ENCODE measurements at regions not wholly inside any gene's neighbourhood (a gene's known extent, or its start where the extent isn't known, plus 50 kb on each side); places are given as distances from the start of the nearest gene placed in this dataset.

DNA sequence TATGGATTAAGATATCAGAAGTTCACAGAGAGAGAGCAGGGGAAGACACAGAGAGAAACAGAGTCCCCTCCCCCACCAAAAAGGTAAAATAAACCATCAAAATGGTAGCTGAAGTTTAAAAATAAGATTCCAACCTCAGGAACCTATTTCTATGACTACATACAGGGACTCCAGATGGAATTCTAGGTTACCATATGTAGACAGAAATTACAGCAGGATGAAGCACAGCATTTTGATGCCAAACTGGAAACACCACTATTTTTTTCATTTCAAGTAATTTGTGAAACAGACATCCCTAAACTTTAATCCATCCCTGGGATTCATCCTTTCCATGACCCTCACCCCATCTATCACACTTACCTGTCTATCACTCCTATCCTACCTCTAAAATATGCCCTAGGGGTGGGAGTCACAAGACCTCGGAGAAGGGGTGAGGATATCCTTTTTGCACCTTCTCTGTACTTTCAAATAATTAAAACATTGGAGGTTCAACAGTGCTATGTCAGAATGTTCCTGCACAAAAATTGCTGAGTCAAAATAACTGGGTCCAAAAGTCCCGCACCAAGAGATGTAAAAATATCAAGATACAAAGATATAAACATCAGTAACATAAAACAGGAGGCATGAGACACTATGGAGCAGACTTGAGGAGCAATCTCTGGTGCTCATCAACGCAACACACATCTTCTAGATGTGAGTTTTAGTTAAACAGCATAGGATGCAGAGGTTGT lies 344.5 kb upstream of the RASGEF1B start:
- H3K27me3 ChIP-seq (ENCODE audit: low read depth): no peaks in the 10 kb centered on the region
- H3K36me3 ChIP-seq: no peaks in the 10 kb centered on the region
- H3K4me1 ChIP-seq: no peaks in the 10 kb centered on the region
- no peak for DNase-seq
- no peak overlapping the region for H3K27ac ChIP-seq (replicated peaks)
- H3K9me3 ChIP-seq (replicated peaks): no peaks in the 10 kb centered on the region
- H3K4me3 ChIP-seq: no peak overlapping the region
- intact Hi-C loops (cut with micrococcal nuclease): no loop called here
- TF ChIP-seq, protein P1, sequence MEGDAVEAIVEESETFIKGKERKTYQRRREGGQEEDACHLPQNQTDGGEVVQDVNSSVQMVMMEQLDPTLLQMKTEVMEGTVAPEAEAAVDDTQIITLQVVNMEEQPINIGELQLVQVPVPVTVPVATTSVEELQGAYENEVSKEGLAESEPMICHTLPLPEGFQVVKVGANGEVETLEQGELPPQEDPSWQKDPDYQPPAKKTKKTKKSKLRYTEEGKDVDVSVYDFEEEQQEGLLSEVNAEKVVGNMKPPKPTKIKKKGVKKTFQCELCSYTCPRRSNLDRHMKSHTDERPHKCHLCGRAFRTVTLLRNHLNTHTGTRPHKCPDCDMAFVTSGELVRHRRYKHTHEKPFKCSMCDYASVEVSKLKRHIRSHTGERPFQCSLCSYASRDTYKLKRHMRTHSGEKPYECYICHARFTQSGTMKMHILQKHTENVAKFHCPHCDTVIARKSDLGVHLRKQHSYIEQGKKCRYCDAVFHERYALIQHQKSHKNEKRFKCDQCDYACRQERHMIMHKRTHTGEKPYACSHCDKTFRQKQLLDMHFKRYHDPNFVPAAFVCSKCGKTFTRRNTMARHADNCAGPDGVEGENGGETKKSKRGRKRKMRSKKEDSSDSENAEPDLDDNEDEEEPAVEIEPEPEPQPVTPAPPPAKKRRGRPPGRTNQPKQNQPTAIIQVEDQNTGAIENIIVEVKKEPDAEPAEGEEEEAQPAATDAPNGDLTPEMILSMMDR (IDR thresholded peaks at IDR 0.05; ENCODE audit: borderline replicate concordance): no peak

DNA sequence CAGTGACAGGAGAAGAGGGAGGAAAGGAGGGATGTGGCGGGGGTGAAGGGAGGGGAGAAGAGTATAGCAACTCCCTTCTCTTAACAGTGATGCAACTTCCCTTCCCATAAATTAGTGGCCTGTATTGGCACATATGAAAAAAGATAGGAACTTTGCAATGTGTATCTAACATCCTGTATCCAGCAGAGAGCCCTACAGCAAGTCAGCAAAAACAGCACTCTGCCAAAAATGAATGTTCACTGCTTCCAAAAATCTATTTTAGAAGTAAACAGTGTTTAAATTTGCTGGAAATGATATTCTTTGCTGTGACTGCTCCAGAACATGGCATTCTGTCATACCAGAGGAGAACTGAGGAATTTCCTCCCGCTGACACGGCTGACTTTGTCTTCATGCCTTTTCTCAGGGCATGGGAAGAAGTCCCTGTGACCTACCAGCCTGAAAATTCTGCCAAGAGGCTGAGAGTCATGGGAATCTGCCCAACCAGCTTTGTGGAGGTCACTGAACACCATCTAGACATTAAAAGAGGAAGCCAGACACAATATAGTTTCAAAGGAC lies 343.4 kb upstream of the RASGEF1B start:
- H3K36me3 ChIP-seq: no peaks in the 10 kb centered on the region
- intact Hi-C loops (cut with micrococcal nuclease): no loop called here
- no peaks in the 10 kb centered on the region for H3K9me3 ChIP-seq (replicated peaks)
- H3K27ac ChIP-seq (replicated peaks): no peak overlapping the region
- no peaks in the 10 kb centered on the region for H3K4me1 ChIP-seq
- no peaks in the 10 kb centered on the region for H3K27me3 ChIP-seq (ENCODE audit: low read depth)
- TF ChIP-seq, protein P1 (IDR thresholded peaks at IDR 0.05; ENCODE audit: borderline replicate concordance): no peak
- no peak for DNase-seq
- no peak overlapping the region for H3K4me3 ChIP-seq

DNA sequence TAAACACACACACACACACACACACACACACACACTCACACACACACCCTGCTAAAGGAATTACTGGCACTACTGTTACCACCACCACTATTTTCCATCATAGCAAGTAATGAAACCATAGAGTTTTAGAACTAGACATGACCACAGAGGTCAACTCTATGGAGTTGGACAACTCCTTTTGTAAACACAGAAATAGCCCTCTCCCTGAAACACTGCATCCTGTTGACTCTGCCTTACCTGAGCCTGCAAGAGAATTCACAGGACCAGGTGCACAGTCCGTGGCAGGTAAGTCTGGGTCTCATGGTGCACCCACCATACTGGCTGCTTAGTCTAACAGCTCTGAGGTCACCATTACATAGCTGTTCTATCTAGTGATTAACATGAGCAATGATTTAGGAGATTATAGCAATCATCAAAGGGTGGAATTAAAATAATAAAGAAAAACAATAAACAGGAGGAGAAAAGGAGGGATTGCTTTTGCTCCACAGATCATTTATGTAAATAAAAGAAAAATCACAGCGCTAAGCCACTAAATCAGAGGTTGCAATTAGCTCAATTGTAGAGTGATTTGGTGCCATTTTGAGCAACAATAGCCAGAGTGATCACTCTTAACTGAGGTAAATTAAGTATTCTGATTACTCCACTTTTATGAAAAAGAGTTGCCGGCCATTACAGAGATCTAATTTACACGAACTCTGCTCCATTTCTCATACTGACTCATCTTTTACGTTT lies 340.0 kb upstream of the RASGEF1B start:
- Histone ChIP-seq H3K27ac (replicated peaks) (no peak overlapping the region), H3K4me3 (no peak overlapping the region), H3K9me3 (replicated peaks) (no peaks in the 10 kb centered on the region), H3K27me3 (ENCODE audit: low read depth) (no peaks in the 10 kb centered on the region), H3K4me1 (no peaks in the 10 kb centered on the region), H3K36me3 (no peaks in the 10 kb centered on the region)
- intact Hi-C loops (cut with micrococcal nuclease): no loop called here
- DNase-seq: no peak
- TF ChIP-seq, protein P1 (IDR thresholded peaks at IDR 0.05; ENCODE audit: borderline replicate concordance): no peak

DNA sequence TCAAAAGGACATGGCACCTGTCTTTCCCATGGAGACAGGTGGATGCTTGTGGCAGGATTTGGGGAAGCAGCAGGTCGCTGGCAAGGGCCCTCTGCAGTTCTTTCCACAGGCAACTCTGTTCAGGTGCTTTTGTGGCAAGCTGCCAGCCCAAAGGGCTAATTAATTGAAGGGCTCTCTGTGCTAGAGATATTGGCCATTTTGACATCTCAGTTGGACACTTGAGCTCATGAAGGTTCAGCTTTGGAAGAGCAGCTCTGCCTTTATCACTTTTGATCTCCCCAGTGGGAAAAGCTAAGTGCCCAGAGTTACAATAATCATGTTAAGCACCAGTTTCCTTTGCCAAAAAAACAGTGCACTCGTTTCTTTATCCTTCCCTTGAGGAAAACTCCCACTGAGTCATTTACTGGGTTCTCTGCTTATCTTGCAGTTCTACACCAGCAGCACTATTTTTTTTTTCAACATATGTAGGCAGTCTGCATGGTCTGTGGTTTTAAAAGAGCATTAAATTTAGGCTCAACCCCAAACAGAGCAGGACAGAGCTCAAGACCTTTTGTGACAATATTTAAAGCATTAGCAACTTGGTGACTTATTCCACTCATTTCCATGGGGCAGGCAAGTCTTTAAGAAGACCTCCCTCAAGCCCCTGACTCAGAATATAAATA lies 336.4 kb upstream of the RASGEF1B start:
- no peaks in the 10 kb centered on the region for H3K36me3 ChIP-seq
- no peak overlapping the region for H3K4me3 ChIP-seq
- TF ChIP-seq, protein P1 (IDR thresholded peaks at IDR 0.05; ENCODE audit: borderline replicate concordance): no peak
- H3K27ac ChIP-seq (replicated peaks): no peak overlapping the region
- H3K4me1 ChIP-seq: no peaks in the 10 kb centered on the region
- intact Hi-C loops (cut with micrococcal nuclease): no loop called here
- no peak for DNase-seq
- H3K27me3 ChIP-seq (ENCODE audit: low read depth): no peaks in the 10 kb centered on the region
- no peaks in the 10 kb centered on the region for H3K9me3 ChIP-seq (replicated peaks)

DNA sequence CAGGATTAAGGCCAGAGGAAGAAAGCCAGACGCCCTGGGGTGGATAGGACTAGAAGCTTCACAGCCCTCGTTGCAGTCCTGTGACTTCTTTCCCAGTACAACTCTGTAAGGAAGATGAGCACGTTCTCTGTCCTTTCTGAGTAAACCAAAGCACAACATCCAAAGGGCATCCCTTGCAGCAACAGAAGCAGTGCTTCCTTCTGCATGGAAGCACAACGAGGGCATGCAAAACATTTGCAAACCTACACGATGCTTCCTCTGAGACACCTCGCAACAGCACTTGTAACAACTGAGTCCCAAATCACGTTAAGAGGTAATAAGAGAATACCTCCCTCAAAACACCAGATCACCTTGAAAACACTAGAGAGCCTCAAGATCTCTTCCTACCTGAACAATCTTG lies 335.7 kb upstream of the RASGEF1B start:
- H3K27ac ChIP-seq (replicated peaks): no peak overlapping the region
- no peaks in the 10 kb centered on the region for H3K9me3 ChIP-seq (replicated peaks)
- H3K27me3 ChIP-seq (ENCODE audit: low read depth): no peaks in the 10 kb centered on the region
- TF ChIP-seq, protein P1 (IDR thresholded peaks at IDR 0.05; ENCODE audit: borderline replicate concordance): no peak
- no peak overlapping the region for H3K4me3 ChIP-seq
- DNase-seq: no peak
- H3K4me1 ChIP-seq: no peaks in the 10 kb centered on the region
- intact Hi-C loops (cut with micrococcal nuclease): no loop called here
- no peaks in the 10 kb centered on the region for H3K36me3 ChIP-seq
